Epidermal melanocyte (primary cell): ENCODE measurements at regions not wholly inside any gene's neighbourhood (a gene's known extent, or its start where the extent isn't known, plus 50 kb on each side); places are given as distances from the start of the nearest gene placed in this dataset.
"Not testable (repeated sequence)": the region's sequence is repeated elsewhere in the genome, so short reads cannot be mapped to it uniquely, and the experiment has no call there.

ENCODE experiments used
- DNase-seq: peaks from one replicate; pipeline ENCODE4 v3.0.0; 2011; ENCODE audit warnings: low spot score; ENCODE audit not compliant: insufficient read length

- no peak for DNase-seq
Observed at GRCh38 chr9:107816561-107817021, 327.0 kb upstream of the KLF4 start.

DNA sequence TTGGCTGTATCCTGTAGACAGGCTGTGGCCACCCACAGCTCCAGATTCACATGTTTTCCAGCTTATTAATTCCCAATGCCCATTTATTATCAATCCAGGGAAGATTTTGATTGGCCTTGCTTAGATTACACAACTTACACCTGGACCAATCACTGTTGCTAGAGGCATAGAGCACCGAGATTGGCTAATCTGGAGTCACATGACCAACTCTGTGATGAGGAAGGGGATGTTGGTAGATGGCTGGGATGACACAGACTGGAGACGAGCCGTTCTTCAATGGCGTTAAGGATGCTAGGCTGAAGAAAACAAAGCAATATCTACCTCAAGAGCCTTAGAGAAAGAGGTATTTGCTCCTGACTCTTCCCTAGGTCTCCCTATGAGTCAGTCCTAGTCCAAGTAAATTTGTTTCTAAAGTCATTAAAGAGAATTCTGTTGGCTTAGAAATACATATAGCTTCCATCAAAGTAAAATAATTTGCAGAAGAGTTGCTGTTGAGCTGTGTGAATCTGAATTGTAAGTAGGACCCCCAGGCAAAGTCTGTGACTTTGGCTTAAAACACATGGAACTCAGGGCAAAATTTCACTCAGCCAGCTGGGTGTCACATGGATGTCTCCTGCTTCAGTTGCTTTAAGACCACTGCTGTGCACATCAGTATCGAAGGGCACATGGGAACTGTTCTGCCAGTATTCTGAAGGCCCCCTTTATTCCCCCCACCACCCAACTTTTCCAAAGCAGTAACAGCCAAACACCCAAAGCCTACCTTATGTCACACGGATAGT, 326.4 kb upstream of the KLF4 start:
- peak; percentile 55 for DNase-seq

DNA sequence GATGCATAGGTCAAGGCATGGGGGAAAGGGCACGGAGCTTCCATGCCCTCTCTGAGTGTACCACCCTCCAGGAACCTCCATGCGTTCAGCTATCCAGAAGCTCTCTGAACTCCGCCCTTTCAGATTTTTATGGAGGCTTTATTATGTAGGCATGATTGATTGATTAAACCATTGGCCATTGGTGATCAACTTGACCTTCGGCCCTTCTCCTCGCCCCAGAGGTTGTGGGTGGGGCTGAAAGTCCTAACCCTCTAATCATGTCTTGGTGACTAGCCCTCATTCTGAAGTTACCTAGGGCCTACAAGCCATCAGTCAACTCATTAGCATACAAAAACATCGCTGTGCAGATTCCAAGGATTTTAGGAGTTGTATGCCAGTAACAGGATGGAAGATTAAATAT, 323.7 kb upstream of the KLF4 start:
- DNase-seq: no peak

GRCh38 chr9:107810461-107810961, 320.9 kb upstream of the KLF4 start:
- no peak for DNase-seq

- DNase-seq: no peak
Observed at GRCh38 chr9:107809871-107810460, 320.4 kb upstream of the KLF4 start.

GRCh38 chr9:107807183-107807582, 317.6 kb upstream of the KLF4 start:
- no peak for DNase-seq

GRCh38 chr9:107805201-107805600, 315.6 kb upstream of the KLF4 start:
- no peak for DNase-seq

DNA sequence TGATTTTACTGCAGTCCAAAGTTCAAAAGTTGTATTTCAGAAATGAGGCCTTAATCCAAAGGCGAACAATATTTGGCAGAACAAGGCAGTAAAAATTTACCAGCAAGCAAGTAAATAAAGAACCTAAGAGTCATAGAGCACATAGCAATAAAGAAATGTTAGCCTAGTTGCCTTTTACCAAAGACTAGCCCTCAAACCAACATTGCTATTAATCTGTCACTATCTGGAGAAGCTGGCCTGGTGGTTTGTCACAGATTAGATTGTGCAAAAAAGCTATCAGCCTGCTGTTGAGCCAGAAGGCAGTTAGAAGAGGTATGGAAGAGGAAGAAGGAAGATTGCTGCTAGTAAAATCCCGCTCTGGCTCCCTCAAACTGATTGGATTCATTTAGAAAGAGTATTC, 304.7 kb upstream of the KLF4 start:
- no peak for DNase-seq

GRCh38 chr9:107793541-107793940, 304.0 kb upstream of the KLF4 start:
- DNase-seq: no peak

DNA sequence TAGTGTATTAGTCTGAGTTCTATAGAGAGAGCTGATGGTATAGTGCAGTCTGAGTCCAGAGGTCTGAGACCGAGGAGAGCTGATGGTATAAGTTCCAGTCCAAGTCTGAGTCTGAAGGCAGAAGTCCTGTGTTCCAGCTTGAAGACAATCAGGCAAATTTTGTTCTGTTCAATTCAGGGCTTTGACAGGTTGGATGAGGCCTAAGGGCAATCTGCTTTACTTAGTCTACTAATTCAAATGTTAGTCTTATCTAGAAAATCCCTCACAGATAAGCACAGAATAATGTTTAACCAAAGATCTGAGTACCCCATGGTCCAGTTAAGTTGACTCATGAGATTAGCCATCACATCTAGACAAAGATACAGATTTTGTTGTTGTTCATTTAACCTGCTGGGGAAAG, 303.0 kb upstream of the KLF4 start:
- DNase-seq: no peak

DNA sequence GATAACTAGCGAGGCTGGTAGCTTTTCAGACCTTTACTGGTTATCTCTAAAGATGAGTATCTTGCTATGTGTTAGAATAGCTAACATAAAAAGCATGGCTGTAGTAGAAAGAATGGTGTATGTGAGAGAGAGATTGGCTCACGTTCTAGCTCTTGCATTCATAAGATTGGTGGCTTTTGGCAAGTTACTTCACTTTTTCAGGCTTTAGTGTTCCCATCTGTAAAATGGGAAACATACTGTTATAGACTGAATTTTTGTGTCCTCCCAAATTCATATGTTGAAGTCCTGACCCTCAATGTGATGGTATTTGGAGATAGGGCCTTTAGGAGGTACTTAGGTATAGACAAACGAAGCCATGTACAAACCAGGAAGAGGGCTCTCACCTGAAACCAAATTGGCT, 302.4 kb upstream of the KLF4 start:
- no peak for DNase-seq

DNA sequence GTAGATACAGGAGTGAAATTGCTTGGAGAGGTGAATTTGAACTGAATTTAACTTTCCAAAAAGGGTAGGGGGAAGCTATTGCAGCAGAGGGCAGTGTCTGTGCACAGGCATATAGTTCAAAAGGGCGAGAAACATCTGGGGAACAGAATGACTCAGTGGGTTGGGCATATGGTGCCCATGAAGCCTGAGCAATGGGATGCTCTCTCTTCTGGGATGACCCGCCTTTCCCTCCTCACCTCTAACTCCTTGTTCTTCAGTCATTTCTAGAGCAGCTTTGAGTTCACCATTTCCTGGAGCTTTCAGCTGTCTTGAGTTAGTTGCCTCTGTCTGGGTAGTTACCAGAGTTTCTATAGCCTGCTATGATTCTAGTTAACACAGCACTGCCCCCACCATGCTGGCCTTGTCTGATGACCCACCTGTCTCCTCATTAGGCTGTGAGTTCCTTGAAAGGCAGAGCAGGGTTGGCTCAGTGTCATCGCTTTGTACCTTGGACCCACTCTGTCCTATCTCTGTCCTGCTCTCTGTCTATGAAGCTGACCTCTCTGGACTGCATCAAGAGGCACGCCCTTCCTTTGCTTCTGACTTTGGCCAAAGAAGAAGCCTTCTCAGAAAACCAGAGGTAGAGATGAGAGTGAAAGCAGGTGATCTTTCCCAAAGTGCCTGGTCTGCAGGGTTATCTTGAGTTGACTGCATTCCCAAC, 299.6 kb upstream of the KLF4 start:
- DNase-seq: no peak

DNA sequence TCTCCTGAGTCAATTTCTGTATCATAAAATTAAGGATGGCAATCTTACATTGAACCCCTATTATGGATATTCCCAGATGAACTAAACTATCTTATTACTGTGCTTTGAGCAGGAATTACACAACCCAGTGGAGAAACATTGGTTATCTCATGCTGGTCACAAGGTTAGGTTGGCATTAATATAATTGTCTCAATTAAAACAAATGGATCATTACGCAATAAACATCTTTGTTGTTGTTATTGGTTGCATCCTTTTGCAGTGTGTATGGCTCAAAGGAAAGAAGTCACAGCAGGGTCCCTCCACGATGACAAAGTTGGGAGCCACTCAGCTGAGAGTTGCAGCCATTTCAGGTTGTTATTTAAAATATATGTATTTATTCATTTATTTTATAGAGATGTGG, 297.0 kb upstream of the KLF4 start:
- DNase-seq: no peak

DNA sequence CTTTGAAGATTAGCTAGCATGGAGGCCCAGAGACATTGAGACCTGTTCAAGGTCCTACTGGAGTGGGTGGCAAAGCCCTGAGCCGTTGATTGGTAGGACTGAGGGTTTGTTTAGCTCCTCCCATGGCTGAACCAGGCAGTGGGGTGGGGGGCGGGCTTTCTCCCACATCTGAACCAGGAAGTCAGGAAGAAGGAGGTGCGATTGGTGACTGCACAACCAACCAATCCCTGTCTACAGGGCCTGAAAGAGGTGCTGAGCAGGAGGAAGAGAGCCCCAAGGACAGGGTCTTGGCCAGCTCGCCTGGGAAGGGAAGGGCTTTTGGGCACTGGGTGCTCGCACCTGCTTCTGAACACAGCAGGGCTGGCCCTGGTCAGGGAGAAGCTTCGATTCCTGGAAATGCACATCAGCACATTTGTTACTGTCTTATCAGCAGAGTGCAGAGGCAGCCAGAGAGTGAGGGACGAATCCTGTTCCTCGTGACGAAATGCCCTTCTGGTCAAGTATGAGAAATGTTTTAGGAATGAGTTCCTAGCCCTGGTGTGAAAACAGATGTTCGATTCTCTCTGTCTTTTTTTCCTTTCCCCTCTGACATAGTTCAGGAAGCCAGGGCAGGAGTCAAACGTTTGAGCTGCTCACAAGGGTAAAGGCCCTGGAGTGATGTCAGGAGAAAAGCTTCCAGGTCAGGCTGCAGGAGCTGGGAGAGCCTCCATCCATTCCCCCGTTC, 294.8 kb upstream of the KLF4 start:
- DNase-seq: peak; percentile 65

DNA sequence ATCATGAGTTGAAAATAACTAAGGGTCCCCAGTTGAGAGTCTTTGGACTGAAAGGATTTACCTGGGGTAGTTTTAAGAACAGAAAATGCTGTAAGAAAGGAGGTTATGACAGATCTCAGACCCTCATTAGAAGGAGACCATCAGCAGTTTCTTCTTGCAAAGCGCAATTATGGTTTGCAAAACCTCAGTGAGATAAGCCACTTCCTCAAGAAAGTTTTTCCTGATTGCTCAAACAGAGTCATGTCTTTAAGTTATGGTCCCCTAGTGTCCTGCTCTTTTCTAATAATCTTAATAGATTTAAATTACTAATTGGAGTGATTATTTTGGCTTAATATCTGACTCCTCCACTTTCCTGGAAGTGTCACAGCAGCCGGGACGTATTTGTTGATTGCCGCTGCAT, 293.2 kb upstream of the KLF4 start:
- DNase-seq: no peak

GRCh38 chr9:107782381-107782780, 292.8 kb upstream of the KLF4 start:
- no peak for DNase-seq

DNA sequence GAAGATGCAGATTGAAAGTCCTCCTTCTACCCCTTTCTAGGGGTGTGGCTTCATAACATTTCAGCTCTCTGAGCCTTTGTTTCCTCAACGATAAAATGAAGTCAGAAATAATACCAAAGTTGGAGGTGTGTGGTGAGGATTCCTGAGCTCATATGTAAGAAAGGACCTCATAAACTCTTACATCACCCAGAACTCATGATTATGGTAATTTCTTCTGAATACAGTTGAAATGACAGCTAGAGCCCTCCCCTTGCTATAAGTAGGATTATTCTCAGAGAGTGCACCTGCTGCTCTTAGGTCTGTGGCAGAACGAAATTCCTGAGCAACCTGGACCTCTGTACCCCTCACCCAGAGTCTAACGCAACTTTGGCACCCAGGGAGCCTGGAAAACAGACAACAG, 291.4 kb upstream of the KLF4 start:
- DNase-seq: no peak

GRCh38 chr9:107779731-107780130, 290.2 kb upstream of the KLF4 start:
- no peak for DNase-seq

DNA sequence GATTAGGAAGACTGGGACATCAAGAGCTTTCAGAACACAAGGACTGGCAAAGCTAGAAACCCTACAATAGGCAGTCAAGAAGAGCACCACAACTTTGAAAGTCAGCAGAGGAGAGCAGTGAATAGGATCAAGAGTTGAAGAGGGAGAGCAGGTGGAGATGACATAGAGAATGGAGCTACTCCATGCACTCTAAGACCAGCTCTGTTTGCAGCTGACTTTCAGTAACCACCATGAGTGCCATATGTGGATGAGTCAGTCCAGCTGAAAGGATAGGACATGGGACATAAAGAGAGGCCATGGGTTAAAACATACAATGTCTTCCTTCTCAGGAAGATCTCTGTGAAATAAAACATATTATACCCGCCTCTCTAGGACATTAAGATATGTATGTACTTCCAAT, 289.1 kb upstream of the KLF4 start:
- no peak for DNase-seq

- DNase-seq: not testable (repeated sequence)
Observed at GRCh38 chr9:107774099-107774498, 284.5 kb upstream of the KLF4 start.

DNA sequence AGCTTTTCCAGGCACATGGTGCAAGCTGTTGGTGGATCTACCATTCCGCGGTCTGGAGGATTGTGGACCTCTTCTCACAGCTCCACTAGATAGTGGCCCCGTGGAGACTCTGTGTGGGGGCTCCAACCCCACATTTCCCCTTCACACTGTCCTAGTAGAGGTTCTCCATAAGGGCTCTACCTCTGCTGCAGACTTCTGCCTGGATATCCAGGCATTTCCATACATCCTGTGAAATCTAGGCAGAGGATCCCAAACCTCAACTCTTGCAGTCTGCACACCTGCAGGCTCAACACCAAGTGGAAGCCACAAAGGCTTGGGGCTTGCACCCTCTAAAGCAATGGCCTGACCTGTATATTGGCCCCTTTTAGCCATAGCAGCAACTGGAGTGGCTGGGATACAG, 283.4 kb upstream of the KLF4 start:
- no peak for DNase-seq

- DNase-seq: no peak
Observed at GRCh38 chr9:107770716-107771115, 281.1 kb upstream of the KLF4 start.
